Caco-2 (cell line): ENCODE measurements at regions not wholly inside any gene's neighbourhood (a gene's known extent, or its start where the extent isn't known, plus 50 kb on each side); places are given as distances from the start of the nearest gene placed in this dataset.

ENCODE experiments used
- BruUV-seq: library from RNA; stranded (reverse); fragments of 400-500 nt; replicated peaks from 2 replicates; lab custom pipeline; 2021; lab: Mats Ljungman, UMichigan
- CTCF ChIA-PET: fragments of 300-600 bp; sonication (Branson Sonifier 250); formaldehyde crosslinking; loops from one replicate; lab custom pipeline; 2022; ENCODE audit warnings: antibody characterized with exemption; lab: Charles Lee
- POLR2A ChIA-PET: fragments of 300-600 bp; sonication (Branson Sonifier 250); formaldehyde crosslinking; loops from one replicate; lab custom pipeline; 2022; ENCODE audit warnings: antibody characterized with exemption; lab: Charles Lee
- DNase-seq, 2 experiments: peaks; one replicate each; pipeline versions ENCODE4 v3.0.0 to v3.0.0-alpha.2; 2020 to 2022
- H3K27me3 ChIP-seq: replicated peaks from 2 replicates; pipeline ENCODE4 v1.6.0; 2011; ENCODE audit warnings: low read length; ENCODE audit not compliant: control insufficient read depth, insufficient read depth
- H3K36me3 ChIP-seq: 2 replicates; pipeline ENCODE4 v1.5.1; 2011; ENCODE audit warnings: low read length; ENCODE audit not compliant: control insufficient read depth, insufficient read depth
- H3K4me1 ChIP-seq: fragments of 250-450 bp; sonication (Bioruptor Pico); 2 replicates; pipeline ENCODE4 v1.5.1; 2020; ENCODE audit warnings: mild to moderate bottlenecking
- H3K4me3 ChIP-seq: 2 replicates; pipeline ENCODE4 v1.5.1; 2011; ENCODE audit warnings: low read depth, mild to moderate bottlenecking, control low read depth, low read length
- H3K9me3 ChIP-seq: fragments of 250-450 bp; sonication (Bioruptor Pico); 2 replicates; pipeline ENCODE4 v1.5.1; 2020; ENCODE audit warnings: mild to moderate bottlenecking, moderate library complexity
- H3K27ac Mint-ChIP-seq: one replicate; pipeline ENCODE4 v1.8.0; 2022; ENCODE audit warnings: mixed read lengths; ENCODE audit not compliant: unreplicated experiment
- H3K27me3 Mint-ChIP-seq: one replicate; pipeline ENCODE4 v1.8.0; 2022; ENCODE audit warnings: mixed read lengths; ENCODE audit not compliant: insufficient read depth, unreplicated experiment
- H3K36me3 Mint-ChIP-seq: one replicate; pipeline ENCODE4 v1.8.0; 2022; ENCODE audit warnings: mild to moderate bottlenecking, mixed read lengths; ENCODE audit not compliant: insufficient read depth, unreplicated experiment
- H3K4me1 Mint-ChIP-seq: one replicate; pipeline ENCODE4 v1.8.0; 2022; ENCODE audit warnings: low read depth, mixed read lengths; ENCODE audit not compliant: unreplicated experiment
- H3K4me3 Mint-ChIP-seq: one replicate; pipeline ENCODE4 v1.8.0; 2022; ENCODE audit warnings: mild to moderate bottlenecking, moderate library complexity, mixed read lengths; ENCODE audit not compliant: unreplicated experiment
- H3K9me3 Mint-ChIP-seq: one replicate; pipeline ENCODE4 v1.8.0; 2022; ENCODE audit warnings: mixed read lengths; ENCODE audit not compliant: unreplicated experiment
- CTCF ChIP-seq, 2 experiments: fragments of 200-600 bp in 1 of 2; IDR thresholded peaks; 1 replicate in 1 of 2; 2 replicates in 1 of 2; pipeline versions ENCODE4 v1.5.1 to v1.8.0; 2011 to 2022; ENCODE audit warnings: antibody characterized with exemption in 1 of 2, control low read depth in 1 of 2, inconsistent platforms in 1 of 2, low read depth in 1 of 2, low read length in 1 of 2, mild to moderate bottlenecking in 1 of 2, moderate library complexity in 1 of 2; ENCODE audit not compliant: insufficient read depth in 1 of 2, severe bottlenecking in 1 of 2, unreplicated experiment in 1 of 2
- intact Hi-C: fragments of 100-400 bp; cut with micrococcal nuclease; formaldehyde crosslinking; loops from one replicate; pipeline ENCODE4 v1.10.0; 2022; ENCODE audit not compliant: unreplicated experiment

GRCh38 chr5:163619273-163619934, 114.0 kb downstream of the MAT2B start:
- POLR2A ChIA-PET, result no interaction called here
- TF ChIP-seq CTCF (IDR thresholded peaks at IDR 0.05; ENCODE audit: insufficient read depth in 1 of 2, low read depth in 1 of 2, low read length in 1 of 2, severe bottlenecking in 1 of 2, unreplicated experiment in 1 of 2), result no peak
- no peak overlapping the region for H3K4me3 Mint-ChIP-seq
- peaks cover 10% of the 10 kb centered on the region for H3K27me3 Mint-ChIP-seq
- no peaks in the 10 kb centered on the region for H3K9me3 ChIP-seq
- H3K27me3 ChIP-seq, result no peaks in the 10 kb centered on the region
- no peaks in the 10 kb centered on the region for H3K9me3 Mint-ChIP-seq
- no peaks in the 10 kb centered on the region for H3K4me1 ChIP-seq
- no peak overlapping the region for H3K4me3 ChIP-seq
- no peak overlapping the region for H3K27ac Mint-ChIP-seq
- H3K36me3 Mint-ChIP-seq, result no peaks in the 10 kb centered on the region
- CTCF ChIA-PET, result no interaction called here
- DNase-seq, result no peak
- H3K4me1 Mint-ChIP-seq, result no peaks in the 10 kb centered on the region
- no peaks in the 10 kb centered on the region for H3K36me3 ChIP-seq
- intact Hi-C loops, result no loop called here
- BruUV-seq, result no TSS peak

- TF ChIP-seq CTCF (IDR thresholded peaks at IDR 0.05; ENCODE audit: insufficient read depth in 1 of 2, low read depth in 1 of 2, low read length in 1 of 2, severe bottlenecking in 1 of 2, unreplicated experiment in 1 of 2), result no peak
- intact Hi-C loops, result no loop called here
- H3K27me3 Mint-ChIP-seq, result peaks cover 10% of the 10 kb centered on the region
- Histone ChIP-seq H3K9me3 (no peaks in the 10 kb centered on the region), H3K4me3 (no peak overlapping the region), H3K4me1 (no peaks in the 10 kb centered on the region), H3K27me3 (no peaks in the 10 kb centered on the region), H3K36me3 (no peaks in the 10 kb centered on the region)
- no peak overlapping the region for H3K27ac Mint-ChIP-seq
- no peaks in the 10 kb centered on the region for H3K9me3 Mint-ChIP-seq
- no TSS peak for BruUV-seq
- ChIA-PET CTCF (no interaction called here), POLR2A (no interaction called here)
- H3K4me3 Mint-ChIP-seq, result no peak overlapping the region
- DNase-seq, result no peak
- H3K36me3 Mint-ChIP-seq, result no peaks in the 10 kb centered on the region
- no peaks in the 10 kb centered on the region for H3K4me1 Mint-ChIP-seq
Measured at GRCh38 chr5:163619951-163620350, 114.5 kb downstream of the MAT2B start.

- Mint-ChIP-seq H3K27ac (no peak overlapping the region), H3K27me3 (peaks cover 7% of the 10 kb centered on the region), H3K9me3 (no peaks in the 10 kb centered on the region), H3K4me1 (no peaks in the 10 kb centered on the region), H3K4me3 (no peak overlapping the region), H3K36me3 (no peaks in the 10 kb centered on the region)
- Histone ChIP-seq H3K9me3 (no peaks in the 10 kb centered on the region), H3K36me3 (no peaks in the 10 kb centered on the region), H3K4me1 (no peaks in the 10 kb centered on the region), H3K4me3 (no peak overlapping the region), H3K27me3 (no peaks in the 10 kb centered on the region)
- ChIA-PET CTCF (no interaction called here), POLR2A (no interaction called here)
- no peak for DNase-seq
- no TSS peak for BruUV-seq
- intact Hi-C loops, result no loop called here
- TF ChIP-seq CTCF (IDR thresholded peaks at IDR 0.05; ENCODE audit: insufficient read depth in 1 of 2, low read depth in 1 of 2, low read length in 1 of 2, severe bottlenecking in 1 of 2, unreplicated experiment in 1 of 2), result no peak
Measured at GRCh38 chr5:163622799-163623198, 117.4 kb downstream of the MAT2B start.
